SK-N-MC (cell line): ENCODE measurements at regions not wholly inside any gene's neighbourhood (a gene's known extent, or its start where the extent isn't known, plus 50 kb on each side); places are given as distances from the start of the nearest gene placed in this dataset.

Experiments used
- EZH2 ChIP-seq: fragments of 200-600 bp; sonication (generic); IDR thresholded peaks from one replicate; pipeline ENCODE4 v1.6.1; 2017; ENCODE audit warnings: antibody characterized with exemption
- POLR2AphosphoS5 ChIP-seq: IDR thresholded peaks from 2 replicates; pipeline ENCODE4 v1.6.1; 2012; ENCODE audit warnings: mild to moderate bottlenecking, low read depth, low read length, borderline replicate concordance

DNA sequence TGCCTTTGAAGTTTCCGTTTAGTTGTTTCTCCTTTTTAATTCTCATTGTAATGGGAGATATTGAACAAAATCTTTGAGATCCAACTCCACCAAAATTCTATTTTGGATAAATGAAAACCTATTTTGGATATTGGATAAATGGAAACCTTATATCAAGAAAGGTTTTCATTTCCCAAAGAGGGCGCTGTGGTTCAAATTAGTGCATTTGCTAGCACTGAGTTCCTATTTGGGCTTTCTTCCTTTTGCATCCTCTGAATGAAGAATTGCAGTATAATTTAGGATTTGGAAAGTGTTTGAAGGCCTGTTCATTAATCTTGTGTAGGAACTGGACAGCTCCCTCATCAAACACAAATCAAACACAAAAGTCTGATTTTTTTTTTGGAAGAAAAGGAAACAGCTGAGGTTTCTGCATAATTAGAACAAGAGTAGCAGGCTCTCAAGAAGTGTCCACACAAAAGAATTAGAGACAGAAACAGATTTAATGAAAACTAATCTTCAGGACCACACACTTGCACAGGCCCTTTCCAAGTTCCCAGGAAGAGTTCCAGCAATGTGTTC lies 80.8 kb upstream of the KLF14 start:
- TF ChIP-seq POLR2AphosphoS5 (no peak), EZH2 (no peak)
